ENCODE measurements at regions not wholly inside any gene's neighbourhood (a gene's known extent, or its start where the extent isn't known, plus 50 kb on each side); places are given as distances from the start of the nearest gene placed in this dataset.

DNA sequence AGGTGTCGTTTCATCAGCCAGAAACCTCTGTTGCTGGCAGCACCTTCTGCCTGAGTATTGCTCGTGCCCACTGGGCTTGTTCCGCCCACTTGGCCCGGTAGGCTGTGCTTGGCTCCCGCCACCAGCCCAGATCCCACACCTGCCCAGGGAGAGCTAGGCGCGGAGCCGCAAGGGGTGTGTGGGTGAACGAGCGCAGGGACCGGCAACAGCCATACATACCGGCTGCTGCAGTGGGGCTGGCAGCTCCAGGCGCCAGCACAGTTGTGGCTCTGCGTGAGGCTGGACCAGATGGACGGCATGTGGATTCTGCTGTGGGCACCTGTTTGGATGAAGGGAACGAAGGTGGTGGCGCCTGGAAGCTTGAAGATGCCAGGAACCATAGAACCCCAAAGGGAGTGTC is 331.5 kb upstream of the MCTP2 start:
- Histone ChIP-seq H3K4me2 (no peak overlapping the region), H3K36me3 (replicated peaks; ENCODE audit: insufficient read depth, low read depth) (no peaks in the 10 kb centered on the region), H3K79me2 (no peaks in the 10 kb centered on the region), H3K9me3 (ENCODE audit: low read depth) (no peaks in the 10 kb centered on the region), H4K20me1 (ENCODE audit: insufficient read depth, poor library complexity, severe bottlenecking) (no peaks in the 10 kb centered on the region), H3K4me1 (ENCODE audit: insufficient read depth) (no peaks in the 10 kb centered on the region), H3K27ac (no peak overlapping the region), H2AFZ (no peak overlapping the region), H3K4me3 (no peak overlapping the region), H3K27me3 (no peaks in the 10 kb centered on the region), H3K9me2 (replicated peaks; ENCODE audit: insufficient read depth) (no peaks in the 10 kb centered on the region)
- no peak for TF ChIP-seq EZH2 (IDR thresholded peaks at IDR 0.05; ENCODE audit: borderline replicate concordance)
- TF ChIP-seq, protein P1, sequence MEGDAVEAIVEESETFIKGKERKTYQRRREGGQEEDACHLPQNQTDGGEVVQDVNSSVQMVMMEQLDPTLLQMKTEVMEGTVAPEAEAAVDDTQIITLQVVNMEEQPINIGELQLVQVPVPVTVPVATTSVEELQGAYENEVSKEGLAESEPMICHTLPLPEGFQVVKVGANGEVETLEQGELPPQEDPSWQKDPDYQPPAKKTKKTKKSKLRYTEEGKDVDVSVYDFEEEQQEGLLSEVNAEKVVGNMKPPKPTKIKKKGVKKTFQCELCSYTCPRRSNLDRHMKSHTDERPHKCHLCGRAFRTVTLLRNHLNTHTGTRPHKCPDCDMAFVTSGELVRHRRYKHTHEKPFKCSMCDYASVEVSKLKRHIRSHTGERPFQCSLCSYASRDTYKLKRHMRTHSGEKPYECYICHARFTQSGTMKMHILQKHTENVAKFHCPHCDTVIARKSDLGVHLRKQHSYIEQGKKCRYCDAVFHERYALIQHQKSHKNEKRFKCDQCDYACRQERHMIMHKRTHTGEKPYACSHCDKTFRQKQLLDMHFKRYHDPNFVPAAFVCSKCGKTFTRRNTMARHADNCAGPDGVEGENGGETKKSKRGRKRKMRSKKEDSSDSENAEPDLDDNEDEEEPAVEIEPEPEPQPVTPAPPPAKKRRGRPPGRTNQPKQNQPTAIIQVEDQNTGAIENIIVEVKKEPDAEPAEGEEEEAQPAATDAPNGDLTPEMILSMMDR (IDR thresholded peaks at IDR 0.05; ENCODE audit: poor library complexity): no peak
- no peak for TF ChIP-seq EZH2phosphoT487 (IDR thresholded peaks at IDR 0.05; ENCODE audit: low read depth, severe bottlenecking, unreplicated experiment)
- 95% methylated on average over 17 of the region's 17 CpGs for WGBS (ENCODE audit: low lambda C conversion rate, missing lambda C conversion rate)
- no peak for DNase-seq (ENCODE audit: low spot score)

DNA sequence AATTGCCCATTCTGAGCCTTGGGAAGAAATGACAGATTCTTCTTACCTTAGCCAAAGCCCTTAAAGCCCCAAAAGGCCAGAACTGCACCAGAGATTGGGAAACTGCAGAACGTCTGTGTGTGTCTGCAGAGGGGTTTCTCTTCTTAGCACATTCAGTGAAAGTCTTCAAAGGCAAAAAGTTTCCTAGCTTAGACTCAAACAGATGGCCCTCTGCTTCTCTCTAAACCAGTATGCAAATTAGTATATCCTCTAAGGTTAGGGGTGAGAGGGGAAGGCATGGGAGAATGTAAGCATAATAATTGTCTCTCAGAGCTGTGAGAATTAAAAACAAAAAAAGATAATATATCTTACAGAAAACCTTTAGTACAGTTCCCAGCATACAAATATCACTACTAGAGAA is 334.0 kb upstream of the MCTP2 start:
- Histone ChIP-seq H3K9me2 (replicated peaks; ENCODE audit: insufficient read depth) (no peaks in the 10 kb centered on the region), H4K20me1 (ENCODE audit: insufficient read depth, poor library complexity, severe bottlenecking) (no peaks in the 10 kb centered on the region), H3K27ac (no peak overlapping the region), H3K4me2 (no peak overlapping the region), H3K27me3 (no peaks in the 10 kb centered on the region), H3K4me3 (no peak overlapping the region), H3K9me3 (ENCODE audit: low read depth) (no peaks in the 10 kb centered on the region), H2AFZ (no peak overlapping the region), H3K36me3 (replicated peaks; ENCODE audit: insufficient read depth, low read depth) (no peaks in the 10 kb centered on the region), H3K4me1 (ENCODE audit: insufficient read depth) (no peaks in the 10 kb centered on the region), H3K79me2 (no peaks in the 10 kb centered on the region)
- 35% methylated on average over 1 of the region's 1 CpG for WGBS (ENCODE audit: low lambda C conversion rate, missing lambda C conversion rate)
- DNase-seq (ENCODE audit: low spot score): no peak
- TF ChIP-seq EZH2 (IDR thresholded peaks at IDR 0.05; ENCODE audit: borderline replicate concordance) (no peak), EZH2phosphoT487 (IDR thresholded peaks at IDR 0.05; ENCODE audit: low read depth, severe bottlenecking, unreplicated experiment) (no peak)
- TF ChIP-seq, protein P1 (IDR thresholded peaks at IDR 0.05; ENCODE audit: poor library complexity): no peak

- Histone ChIP-seq H3K9me2 (replicated peaks; ENCODE audit: insufficient read depth) (no peaks in the 10 kb centered on the region), H3K79me2 (no peaks in the 10 kb centered on the region), H3K4me3 (no peak overlapping the region), H2AFZ (no peak overlapping the region), H3K27me3 (no peaks in the 10 kb centered on the region), H3K4me2 (no peak overlapping the region), H3K9me3 (ENCODE audit: low read depth) (no peaks in the 10 kb centered on the region), H3K27ac (no peak overlapping the region), H3K4me1 (ENCODE audit: insufficient read depth) (no peaks in the 10 kb centered on the region), H3K36me3 (replicated peaks; ENCODE audit: insufficient read depth, low read depth) (no peaks in the 10 kb centered on the region), H4K20me1 (ENCODE audit: insufficient read depth, poor library complexity, severe bottlenecking) (no peaks in the 10 kb centered on the region)
- 68% methylated on average over 5 of the region's 5 CpGs for WGBS (ENCODE audit: low lambda C conversion rate, missing lambda C conversion rate)
- TF ChIP-seq, protein P1 (IDR thresholded peaks at IDR 0.05; ENCODE audit: poor library complexity): no peak
- TF ChIP-seq EZH2phosphoT487 (IDR thresholded peaks at IDR 0.05; ENCODE audit: low read depth, severe bottlenecking, unreplicated experiment): no peak
- no peak for DNase-seq (ENCODE audit: low spot score)
These were observed 335.2 kb upstream of the MCTP2 start for GRCh38 chr15:93895976-93896770.

Data from hepatocyte (in vitro differentiated cells).